ENCODE measurements at regions not wholly inside any gene's neighbourhood (a gene's known extent, or its start where the extent isn't known, plus 50 kb on each side); places are given as distances from the start of the nearest gene placed in this dataset.

DNA sequence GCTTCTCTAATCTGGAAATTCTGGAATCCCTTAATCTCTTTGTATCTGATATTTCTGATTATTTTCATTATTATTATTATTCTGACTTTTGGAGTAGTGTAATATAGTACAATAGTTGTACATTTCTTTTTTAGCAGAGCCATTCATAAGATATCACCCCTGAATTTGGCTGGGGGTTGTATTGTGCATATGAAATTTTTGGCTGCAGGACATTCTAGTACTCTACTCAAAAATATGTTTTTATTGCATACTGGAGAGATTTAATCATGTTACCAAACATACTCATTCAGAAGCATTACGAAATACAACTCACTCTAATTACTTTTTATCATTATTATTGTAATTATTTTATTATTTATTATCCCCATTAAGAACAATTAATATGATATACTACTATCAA lies 589.7 kb upstream of the KCNMB2 start:
- CTCF ChIA-PET, result no interaction called here

DNA sequence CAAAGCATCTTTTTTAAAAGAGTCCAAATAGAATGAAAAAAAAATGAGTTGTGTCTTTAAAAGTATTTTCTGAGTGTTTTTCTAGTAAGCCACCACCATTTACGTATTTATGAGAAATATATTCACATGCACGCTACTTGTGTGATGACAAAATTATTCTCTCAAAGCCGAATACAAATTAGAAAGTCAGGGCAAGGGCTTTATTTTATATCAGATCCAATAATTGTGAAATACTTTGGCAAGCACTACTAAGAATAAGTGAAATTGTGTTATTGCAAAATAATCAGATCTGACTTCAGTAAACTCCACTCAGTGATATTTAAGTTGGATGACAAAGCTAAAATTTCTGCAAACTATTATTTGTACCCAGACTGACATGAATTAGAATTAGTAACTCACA lies 589.3 kb upstream of the KCNMB2 start:
- Mint-ChIP-seq H3K27me3 (no peaks in the 10 kb centered on the region), H3K36me3 (peaks cover 4% of the 10 kb centered on the region), H3K4me3 (no peak overlapping the region), H3K9me3 (peaks cover 3% of the 10 kb centered on the region), H3K4me1 (peaks cover 19% of the 10 kb centered on the region), H3K27ac (no peak overlapping the region)
- CTCF ChIA-PET, result no interaction called here
- no peak for DNase-seq

More for the DNA sequence above, 589.7 kb upstream of the KCNMB2 start:
- H3K27me3 Mint-ChIP-seq, result no peaks in the 10 kb centered on the region
- H3K27ac Mint-ChIP-seq, result no peak overlapping the region
- no peak for DNase-seq
- peaks cover 4% of the 10 kb centered on the region for H3K36me3 Mint-ChIP-seq
- H3K4me1 Mint-ChIP-seq, result peaks cover 19% of the 10 kb centered on the region
- H3K4me3 Mint-ChIP-seq, result no peak overlapping the region
- H3K9me3 Mint-ChIP-seq, result peaks cover 3% of the 10 kb centered on the region

DNA sequence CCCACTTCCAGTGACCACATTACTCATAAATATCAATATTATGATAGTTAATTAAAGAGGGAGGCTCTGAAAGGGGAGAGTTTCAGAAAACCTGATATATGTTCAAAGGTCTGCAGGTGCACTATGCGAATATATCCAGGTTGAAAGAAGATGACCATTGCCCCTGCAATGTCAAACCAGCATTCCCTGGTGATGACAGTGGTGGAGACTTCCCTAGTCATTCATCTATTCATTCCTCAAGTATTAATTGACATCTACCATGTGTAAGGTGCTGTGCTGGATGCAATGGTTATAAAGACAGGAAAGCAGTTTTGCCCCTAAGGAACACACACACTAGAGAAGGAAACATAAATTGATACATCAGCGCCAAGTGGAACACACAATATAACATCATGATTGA lies 588.3 kb upstream of the KCNMB2 start:
- no peak for DNase-seq
- CTCF ChIA-PET, result no interaction called here
- Mint-ChIP-seq H3K27ac (no peak overlapping the region), H3K9me3 (peaks cover 3% of the 10 kb centered on the region), H3K4me3 (no peak overlapping the region), H3K4me1 (peaks cover 19% of the 10 kb centered on the region), H3K27me3 (no peaks in the 10 kb centered on the region), H3K36me3 (peaks cover 4% of the 10 kb centered on the region)

DNA sequence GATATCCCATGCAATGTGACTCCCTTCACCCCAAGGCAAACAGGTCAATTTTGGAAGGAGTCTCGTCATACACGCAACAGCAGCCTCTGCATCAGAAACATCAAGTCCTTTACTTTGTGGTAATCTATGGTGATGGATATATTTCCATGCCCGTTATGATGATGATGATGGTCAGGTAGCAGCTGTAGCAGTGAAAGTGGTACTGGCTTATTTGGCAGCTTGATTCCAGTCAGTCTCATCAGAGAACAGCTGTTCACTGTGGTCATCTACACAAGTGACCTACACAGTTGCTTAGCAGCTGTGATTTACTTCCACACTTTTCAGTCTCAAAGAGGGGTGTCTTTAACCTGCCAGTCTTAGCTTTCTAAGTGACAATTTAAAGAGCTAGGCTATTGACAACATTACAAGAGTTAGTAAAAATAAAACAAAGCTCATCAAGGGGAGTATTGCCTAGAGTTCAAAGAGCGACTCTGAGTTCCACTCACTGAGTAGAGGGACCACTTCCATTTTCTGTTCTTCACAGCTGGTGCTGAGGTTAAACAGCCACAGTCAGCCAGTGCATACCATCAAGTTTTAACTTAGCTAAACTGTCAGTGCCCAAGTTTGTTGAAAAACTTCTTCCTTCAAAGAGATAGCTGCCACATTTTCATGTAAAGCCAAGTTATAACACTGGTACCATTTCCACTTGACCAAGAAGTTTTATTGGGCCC lies 587.4 kb upstream of the KCNMB2 start:
- CTCF ChIA-PET, result interaction anchor here (1.0 kb wide), 1 partner anchor 16 kb away, joined by 3 read pairs; no protein-coding TSS in a partner anchor
- Mint-ChIP-seq H3K4me1 (peaks cover 12% of the 10 kb centered on the region), H3K4me3 (no peak overlapping the region)

DNA sequence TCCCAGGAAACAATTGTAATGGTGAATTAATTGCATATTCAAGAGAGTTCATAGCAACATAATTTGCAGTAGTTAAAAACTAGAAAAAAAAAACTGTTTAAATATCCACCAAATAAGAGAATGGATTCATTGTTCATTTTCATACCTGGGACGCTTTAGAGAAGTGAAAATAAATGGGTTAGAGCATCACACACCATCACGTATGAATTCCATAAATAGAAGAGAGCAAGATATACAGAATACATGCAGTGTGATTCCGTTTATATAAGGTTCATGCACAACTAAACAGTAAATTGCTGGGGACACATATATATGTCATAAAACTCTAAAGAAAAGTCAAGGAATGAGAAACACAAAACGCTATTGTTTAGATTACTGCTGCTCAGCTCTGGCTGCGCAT lies 577.0 kb upstream of the KCNMB2 start:
- no peaks in the 10 kb centered on the region for H3K27me3 Mint-ChIP-seq
- no peak for DNase-seq

More for the DNA sequence above, 587.4 kb upstream of the KCNMB2 start:
- H3K27me3 Mint-ChIP-seq, result no peaks in the 10 kb centered on the region
- peaks cover 3% of the 10 kb centered on the region for H3K36me3 Mint-ChIP-seq
- DNase-seq, result no peak
- H3K9me3 Mint-ChIP-seq, result peaks cover 3% of the 10 kb centered on the region
- no peak overlapping the region for H3K27ac Mint-ChIP-seq

DNA sequence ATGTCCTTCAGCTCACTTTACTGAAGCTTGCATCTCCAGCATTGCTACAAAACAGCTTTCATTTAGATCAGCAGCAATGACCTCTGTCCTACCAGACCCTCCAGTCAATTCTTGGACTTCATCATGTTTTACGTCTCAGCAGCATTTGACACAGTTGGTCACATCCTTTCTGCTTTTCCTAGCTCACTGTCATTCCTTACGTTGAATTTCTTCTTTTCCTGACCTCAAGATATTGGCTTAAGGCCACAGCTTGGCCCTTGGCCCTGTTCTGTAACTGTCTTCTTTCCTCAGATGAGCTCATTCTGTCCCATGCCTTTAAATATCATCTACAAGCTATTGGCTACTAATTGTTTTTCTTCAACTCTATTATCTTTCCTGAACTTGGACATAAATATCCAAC lies 576.2 kb upstream of the KCNMB2 start:
- H3K27me3 Mint-ChIP-seq, result no peaks in the 10 kb centered on the region
- CTCF ChIA-PET, result no interaction called here
- H3K4me3 Mint-ChIP-seq, result no peak overlapping the region
- no peak overlapping the region for H3K27ac Mint-ChIP-seq
- no peaks in the 10 kb centered on the region for H3K9me3 Mint-ChIP-seq
- DNase-seq, result no peak
- no peaks in the 10 kb centered on the region for H3K4me1 Mint-ChIP-seq
- H3K36me3 Mint-ChIP-seq, result no peaks in the 10 kb centered on the region

More for the DNA sequence above, 577.0 kb upstream of the KCNMB2 start:
- CTCF ChIA-PET, result no interaction called here
- no peaks in the 10 kb centered on the region for H3K9me3 Mint-ChIP-seq
- no peak overlapping the region for H3K27ac Mint-ChIP-seq
- H3K4me3 Mint-ChIP-seq, result no peak overlapping the region
- no peaks in the 10 kb centered on the region for H3K36me3 Mint-ChIP-seq
- no peaks in the 10 kb centered on the region for H3K4me1 Mint-ChIP-seq

DNA sequence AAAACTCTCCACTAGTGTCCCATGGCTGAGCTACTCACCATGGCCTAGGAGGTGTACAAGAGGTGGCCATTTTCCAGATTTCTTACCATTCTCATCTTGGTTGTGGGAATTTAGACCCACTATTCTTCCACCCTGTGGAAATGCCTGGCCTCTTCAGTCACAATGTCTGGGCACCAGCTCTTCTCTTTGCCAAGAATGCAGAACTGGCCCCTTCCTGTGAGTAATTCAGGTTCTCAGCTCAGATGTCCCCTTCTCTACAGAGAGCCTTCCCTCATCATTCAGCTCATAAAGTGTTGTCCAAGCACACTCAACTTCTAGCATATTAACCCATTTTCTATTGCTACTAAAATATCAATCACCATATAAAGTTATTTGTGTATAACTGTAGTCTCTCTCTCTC lies 575.5 kb upstream of the KCNMB2 start:
- Mint-ChIP-seq H3K27me3 (no peaks in the 10 kb centered on the region), H3K36me3 (no peaks in the 10 kb centered on the region), H3K9me3 (no peaks in the 10 kb centered on the region), H3K4me3 (no peak overlapping the region), H3K27ac (no peak overlapping the region), H3K4me1 (no peaks in the 10 kb centered on the region)
- DNase-seq, result no peak
- CTCF ChIA-PET, result no interaction called here

DNA sequence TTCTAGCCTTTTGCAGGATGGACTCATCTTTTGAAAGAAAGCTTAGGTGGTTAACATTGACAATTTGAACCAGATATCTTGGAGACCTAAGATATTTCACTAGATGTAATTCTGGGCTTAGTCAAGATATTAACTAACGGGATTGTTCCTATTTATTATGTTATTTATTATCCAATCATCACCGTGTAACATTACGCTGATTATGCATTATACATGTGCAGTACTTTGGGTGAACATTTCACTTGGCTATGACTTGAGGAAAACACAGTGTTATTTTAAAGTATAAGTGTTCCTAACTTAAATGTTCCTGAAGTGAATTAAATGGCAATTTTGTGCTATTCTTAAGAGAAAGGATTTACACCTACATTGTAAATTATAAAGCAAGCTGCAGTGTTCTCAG lies 574.5 kb upstream of the KCNMB2 start:
- H3K4me3 Mint-ChIP-seq, result no peak overlapping the region
- no peaks in the 10 kb centered on the region for H3K4me1 Mint-ChIP-seq
- CTCF ChIA-PET, result no interaction called here
- H3K36me3 Mint-ChIP-seq, result no peaks in the 10 kb centered on the region
- no peaks in the 10 kb centered on the region for H3K27me3 Mint-ChIP-seq
- DNase-seq, result no peak
- no peak overlapping the region for H3K27ac Mint-ChIP-seq
- no peaks in the 10 kb centered on the region for H3K9me3 Mint-ChIP-seq

DNA sequence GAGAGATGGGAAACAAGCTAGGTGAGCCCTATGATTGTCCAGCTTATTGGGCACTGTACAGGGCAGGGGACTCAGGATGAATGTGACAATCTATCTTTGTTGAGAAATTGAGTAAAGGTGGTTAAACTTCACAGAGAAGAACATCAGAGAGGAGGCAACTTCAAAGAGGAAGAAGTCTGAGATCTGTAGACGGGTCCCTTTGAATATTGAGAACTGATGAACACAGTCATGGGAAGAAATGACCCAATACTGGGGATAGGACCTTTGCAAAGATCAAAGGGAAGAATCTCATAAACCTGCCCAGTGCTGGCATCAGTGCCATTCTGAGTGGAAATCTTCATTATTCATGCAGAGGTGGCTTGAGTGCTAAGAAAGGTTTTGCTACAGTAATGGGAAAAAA lies 569.7 kb upstream of the KCNMB2 start:
- no peaks in the 10 kb centered on the region for H3K27me3 Mint-ChIP-seq

DNA sequence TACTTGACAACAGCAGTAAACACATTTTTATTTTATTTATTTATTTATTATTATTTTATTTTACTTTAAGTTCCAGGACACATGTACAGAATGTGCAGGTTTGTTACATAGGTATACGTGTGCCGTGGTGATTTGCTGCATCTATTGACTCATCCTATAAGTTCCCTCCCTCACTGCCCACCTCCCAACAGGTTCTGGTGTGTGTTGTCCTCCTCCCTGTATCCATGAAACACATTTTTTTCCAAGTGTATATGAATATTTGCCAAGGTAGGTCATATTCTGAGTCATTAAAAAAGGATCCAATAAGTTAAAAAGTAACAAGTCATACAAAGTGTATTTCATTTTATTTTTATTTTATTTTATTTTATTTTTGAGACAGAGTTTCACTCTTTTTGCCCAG lies 567.3 kb upstream of the KCNMB2 start:
- CTCF ChIA-PET, result no interaction called here
- no peaks in the 10 kb centered on the region for H3K4me1 Mint-ChIP-seq
- H3K4me3 Mint-ChIP-seq, result no peak overlapping the region
- H3K36me3 Mint-ChIP-seq, result no peaks in the 10 kb centered on the region
- DNase-seq, result no peak
- H3K9me3 Mint-ChIP-seq, result no peaks in the 10 kb centered on the region
- no peaks in the 10 kb centered on the region for H3K27me3 Mint-ChIP-seq
- no peak overlapping the region for H3K27ac Mint-ChIP-seq

More for the DNA sequence above, 569.7 kb upstream of the KCNMB2 start:
- no peak overlapping the region for H3K4me3 Mint-ChIP-seq
- no peaks in the 10 kb centered on the region for H3K36me3 Mint-ChIP-seq
- CTCF ChIA-PET, result no interaction called here
- no peak overlapping the region for H3K27ac Mint-ChIP-seq
- DNase-seq, result no peak
- H3K4me1 Mint-ChIP-seq, result no peaks in the 10 kb centered on the region
- no peaks in the 10 kb centered on the region for H3K9me3 Mint-ChIP-seq

DNA sequence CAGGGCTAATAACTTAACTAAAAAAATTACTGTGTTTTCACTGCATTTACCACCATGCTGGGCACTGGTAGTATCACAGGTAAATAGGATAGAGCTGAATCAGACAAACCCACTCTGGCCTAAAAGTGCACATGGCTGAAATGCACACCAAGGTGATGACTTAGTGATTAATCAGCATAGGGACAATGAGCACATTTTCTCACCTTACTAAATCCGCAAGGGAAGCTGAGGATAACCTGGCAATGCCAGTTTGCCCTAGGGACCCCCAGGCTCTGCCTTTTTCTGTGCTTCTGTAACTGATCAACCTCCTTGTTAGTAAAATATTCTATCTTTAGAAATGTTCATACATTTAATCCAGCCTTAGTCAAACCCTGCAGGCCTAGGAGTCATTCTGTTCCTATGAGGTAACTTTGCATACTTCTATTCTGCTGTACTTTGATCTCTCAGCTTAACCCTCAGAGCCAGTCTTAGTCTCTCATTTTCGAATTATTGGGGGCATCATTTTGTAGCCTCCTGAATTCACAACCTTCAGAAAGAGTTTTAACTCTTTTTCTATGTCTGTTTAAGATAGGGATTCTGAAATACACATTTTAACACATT lies 562.9 kb upstream of the KCNMB2 start:
- Mint-ChIP-seq H3K27me3 (no peaks in the 10 kb centered on the region), H3K27ac (no peak overlapping the region), H3K9me3 (no peaks in the 10 kb centered on the region), H3K36me3 (no peaks in the 10 kb centered on the region), H3K4me1 (no peaks in the 10 kb centered on the region), H3K4me3 (no peak overlapping the region)
- CTCF ChIA-PET, result no interaction called here
- DNase-seq, result no peak

DNA sequence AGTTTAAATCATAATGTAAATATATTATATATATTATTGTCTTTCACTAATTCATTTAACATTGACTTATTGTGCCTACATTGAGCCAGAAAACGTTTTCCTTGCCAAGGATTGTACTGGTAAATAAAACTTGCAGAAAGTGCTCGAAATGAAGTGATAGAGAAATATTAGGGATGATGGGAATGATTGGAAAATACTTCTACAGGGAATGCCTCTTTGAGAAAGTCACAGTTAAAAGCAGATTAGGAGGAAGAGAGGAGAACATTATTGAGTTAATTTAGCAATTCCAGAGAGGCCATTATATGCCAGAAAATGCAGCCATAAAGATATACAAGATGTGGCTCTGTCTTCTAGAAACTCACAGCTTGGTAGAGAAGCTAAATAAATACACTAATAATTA lies 560.0 kb upstream of the KCNMB2 start:
- H3K36me3 Mint-ChIP-seq, result no peaks in the 10 kb centered on the region
- no peak for DNase-seq
- H3K27me3 Mint-ChIP-seq, result no peaks in the 10 kb centered on the region
- CTCF ChIA-PET, result no interaction called here
- H3K4me3 Mint-ChIP-seq, result no peak overlapping the region
- no peaks in the 10 kb centered on the region for H3K9me3 Mint-ChIP-seq
- H3K4me1 Mint-ChIP-seq, result no peaks in the 10 kb centered on the region
- H3K27ac Mint-ChIP-seq, result no peak overlapping the region

DNA sequence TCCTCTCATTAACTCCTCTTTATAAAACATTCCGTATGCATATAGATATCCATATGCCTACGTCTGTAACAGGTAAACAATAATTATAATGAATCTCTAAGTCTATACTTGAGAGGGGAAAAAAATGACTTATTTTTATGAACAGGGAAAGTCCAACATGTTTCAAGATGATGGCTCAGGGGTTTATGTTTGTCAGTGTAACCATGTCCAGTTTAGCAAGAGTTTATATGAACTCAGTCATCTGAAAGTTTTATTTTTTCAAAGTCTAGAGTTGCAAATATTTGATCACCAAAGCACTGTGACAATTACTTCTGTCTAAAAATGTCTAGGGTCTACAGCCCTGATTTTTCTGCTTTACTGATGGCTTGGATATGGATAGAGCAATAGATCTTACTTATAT lies 559.4 kb upstream of the KCNMB2 start:
- no peak for DNase-seq
- Mint-ChIP-seq H3K36me3 (no peaks in the 10 kb centered on the region), H3K4me1 (no peaks in the 10 kb centered on the region), H3K27me3 (no peaks in the 10 kb centered on the region), H3K27ac (no peak overlapping the region), H3K9me3 (no peaks in the 10 kb centered on the region), H3K4me3 (no peak overlapping the region)
- CTCF ChIA-PET, result no interaction called here

DNA sequence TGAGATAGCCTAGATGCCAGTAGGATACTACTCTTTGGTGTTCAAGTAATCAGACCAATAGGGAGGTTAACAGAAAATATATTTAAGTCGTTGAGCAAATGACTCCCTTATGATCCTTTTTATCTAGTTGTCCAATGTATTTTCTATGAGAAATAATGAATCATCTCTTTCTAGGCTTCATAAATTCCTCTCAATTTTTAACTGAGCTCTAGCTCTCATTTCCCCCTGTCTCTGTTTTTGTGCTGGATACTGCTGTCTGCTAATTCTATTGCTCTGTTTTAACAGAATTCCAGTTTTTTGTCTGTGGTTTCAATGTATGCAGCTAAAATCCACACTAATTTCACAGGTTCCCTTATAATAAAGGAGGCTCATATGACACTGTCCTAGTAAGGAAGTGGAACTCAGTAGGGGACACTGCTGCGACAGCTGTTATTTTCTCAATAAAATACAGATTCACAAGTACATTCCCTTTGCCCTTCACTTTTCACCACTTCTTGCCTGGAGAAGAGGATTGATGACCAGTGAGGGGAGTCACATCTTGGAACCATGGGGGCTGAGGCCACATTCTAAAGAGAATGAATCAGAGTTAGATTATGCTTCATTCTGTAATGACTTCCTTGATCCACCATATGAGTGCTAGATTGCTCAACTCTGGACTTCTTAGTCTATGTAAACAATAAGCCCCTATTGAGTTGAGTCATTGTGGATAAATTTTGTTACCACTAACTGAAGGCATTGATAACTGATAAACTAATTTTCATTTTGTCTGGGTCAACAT lies 558.7 kb upstream of the KCNMB2 start:
- Mint-ChIP-seq H3K27ac (no peak overlapping the region), H3K4me3 (no peak overlapping the region), H3K27me3 (no peaks in the 10 kb centered on the region), H3K4me1 (no peaks in the 10 kb centered on the region), H3K9me3 (no peaks in the 10 kb centered on the region), H3K36me3 (no peaks in the 10 kb centered on the region)
- CTCF ChIA-PET, result no interaction called here
- DNase-seq, result no peak

DNA sequence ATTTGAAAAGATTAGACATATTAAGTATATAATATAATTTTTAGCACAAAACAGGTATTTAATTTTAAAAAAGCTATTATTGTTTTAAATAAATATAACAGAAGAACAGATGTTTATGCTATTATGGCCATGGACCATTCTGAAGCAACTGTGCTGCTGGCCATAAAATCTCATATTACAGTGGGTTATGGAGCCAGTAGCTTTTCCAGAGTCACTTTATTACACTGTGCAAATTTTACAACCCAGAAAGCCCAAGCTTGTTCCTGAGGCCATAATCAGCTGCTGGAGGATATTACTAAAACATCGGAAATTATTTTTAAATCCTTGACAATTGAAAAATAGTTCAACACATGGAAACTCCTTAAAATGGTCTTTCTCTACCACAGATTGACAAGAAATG lies 557.3 kb upstream of the KCNMB2 start:
- H3K9me3 Mint-ChIP-seq, result no peaks in the 10 kb centered on the region
- no peak overlapping the region for H3K27ac Mint-ChIP-seq
- no peak overlapping the region for H3K4me3 Mint-ChIP-seq
- CTCF ChIA-PET, result no interaction called here
- no peaks in the 10 kb centered on the region for H3K36me3 Mint-ChIP-seq
- H3K27me3 Mint-ChIP-seq, result no peaks in the 10 kb centered on the region
- H3K4me1 Mint-ChIP-seq, result no peaks in the 10 kb centered on the region
- DNase-seq, result no peak
